ENCODE measurements at regions not wholly inside any gene's neighbourhood (a gene's known extent, or its start where the extent isn't known, plus 50 kb on each side); places are given as distances from the start of the nearest gene placed in this dataset.

GRCh38 chr20:22652681-22653588 is 68.6 kb upstream of the FOXA2 start:
- no peak for DNase-seq (ENCODE audit: low read depth)

GRCh38 chr20:22653658-22654642 is 69.6 kb upstream of the FOXA2 start:
- DNase-seq (ENCODE audit: low read depth) = no peak

- no peak for DNase-seq (ENCODE audit: low read depth)
Measured at GRCh38 chr20:22663528-22664025, 79.2 kb upstream of the FOXA2 start.

- no peak for DNase-seq (ENCODE audit: low read depth)
Measured at GRCh38 chr20:22667198-22667597, 82.8 kb upstream of the FOXA2 start.

GRCh38 chr20:22672191-22672590 is 87.8 kb upstream of the FOXA2 start:
- no peak for DNase-seq (ENCODE audit: low read depth)

GRCh38 chr20:22673467-22673866 is 89.1 kb upstream of the FOXA2 start:
- DNase-seq (ENCODE audit: low read depth) = no peak

GRCh38 chr20:22675341-22675740 is 91.0 kb upstream of the FOXA2 start:
- no peak for DNase-seq (ENCODE audit: low read depth)

- no peak for DNase-seq (ENCODE audit: low read depth)
Measured at GRCh38 chr20:22678678-22679077, 94.3 kb upstream of the FOXA2 start.

GRCh38 chr20:22679197-22679596 is 94.8 kb upstream of the FOXA2 start:
- no peak for DNase-seq (ENCODE audit: low read depth)

GRCh38 chr20:22680031-22680740 is 95.8 kb upstream of the FOXA2 start:
- no peak for DNase-seq (ENCODE audit: low read depth)

GRCh38 chr20:22681591-22682248 is 97.3 kb upstream of the FOXA2 start:
- DNase-seq (ENCODE audit: low read depth) = no peak

- DNase-seq (ENCODE audit: low read depth) = no peak
Measured at GRCh38 chr20:22682381-22682780, 98.0 kb upstream of the FOXA2 start.

- no peak for DNase-seq (ENCODE audit: low read depth)
Measured at GRCh38 chr20:22684072-22684762, 99.8 kb upstream of the FOXA2 start.

GRCh38 chr20:22684763-22685443 is 100.5 kb upstream of the FOXA2 start:
- DNase-seq (ENCODE audit: low read depth) = no peak

- no peak for DNase-seq (ENCODE audit: low read depth)
Measured at GRCh38 chr20:22686097-22686496, 101.7 kb upstream of the FOXA2 start.

- DNase-seq (ENCODE audit: low read depth) = no peak
Measured at GRCh38 chr20:22687676-22688349, 103.4 kb upstream of the FOXA2 start.

- DNase-seq (ENCODE audit: low read depth) = no peak
Measured at GRCh38 chr20:22688485-22688884, 104.1 kb upstream of the FOXA2 start.

- DNase-seq (ENCODE audit: low read depth) = no peak
Measured at GRCh38 chr20:22689266-22689665, 104.9 kb upstream of the FOXA2 start.

- no peak for DNase-seq (ENCODE audit: low read depth)
Measured at GRCh38 chr20:22690000-22690399, 105.6 kb upstream of the FOXA2 start.

Measured in stimulated activated CD8-positive, alpha-beta memory T cell treated with anti-CD3 and anti-CD28 coated beads, Interleukin-15, amount 100 ng/mL, for 24 hours (primary cell).